Neuronal stem cell (in vitro differentiated cells): ENCODE measurements at regions not wholly inside any gene's neighbourhood (a gene's known extent, or its start where the extent isn't known, plus 50 kb on each side); places are given as distances from the start of the nearest gene placed in this dataset.

Experiments used
- DNase-seq: peaks from one replicate; pipeline ENCODE4 v3.0.0-alpha.2; 2013; ENCODE audit warnings: low spot score
- H2AFZ ChIP-seq: one replicate; pipeline ENCODE4 v1.6.1; 2013; ENCODE audit warnings: mild to moderate bottlenecking, low read length, inconsistent platforms
- H2AK5ac ChIP-seq: 2 replicates; pipeline ENCODE4 v1.6.1; 2013; ENCODE audit warnings: low read depth, mild to moderate bottlenecking, inconsistent platforms, low read length, moderate library complexity, mixed read lengths
- H2BK120ac ChIP-seq: 2 replicates; pipeline ENCODE4 v1.6.1; 2013; ENCODE audit warnings: low read depth, mild to moderate bottlenecking, inconsistent platforms, low read length, moderate library complexity, mixed read lengths
- H2BK12ac ChIP-seq: one replicate; pipeline ENCODE4 v1.6.1; 2013; ENCODE audit warnings: low read length, inconsistent platforms
- H2BK15ac ChIP-seq: 2 replicates; pipeline ENCODE4 v1.6.1; 2013; ENCODE audit warnings: mild to moderate bottlenecking, low read length, inconsistent platforms, mixed read lengths
- H2BK5ac ChIP-seq: one replicate; pipeline ENCODE4 v1.6.1; 2013; ENCODE audit warnings: inconsistent platforms, mild to moderate bottlenecking, low read length, moderate library complexity
- H3K14ac ChIP-seq: one replicate; pipeline ENCODE4 v1.6.1; 2013; ENCODE audit warnings: low read length, inconsistent platforms
- H3K18ac ChIP-seq: 2 replicates; pipeline ENCODE4 v1.6.1; 2013; ENCODE audit warnings: low read length, inconsistent platforms
- H3K23ac ChIP-seq: 2 replicates; pipeline ENCODE4 v1.6.1; 2013; ENCODE audit warnings: low read depth, mild to moderate bottlenecking, mixed read lengths, low read length, inconsistent platforms; ENCODE audit not compliant: poor library complexity
- H3K27ac ChIP-seq: replicated peaks from 3 replicates; pipeline ENCODE4 v1.5.1; 2013; ENCODE audit warnings: low read length, inconsistent platforms
- H3K27me3 ChIP-seq, 3 experiments: 2 replicates each; pipeline ENCODE4 v1.6.1; 2013; ENCODE audit warnings: low read length in 3 of 3, mild to moderate bottlenecking in 2 of 3, inconsistent platforms in 1 of 3, low read depth in 1 of 3, mixed read lengths in 1 of 3, moderate library complexity in 1 of 3; ENCODE audit not compliant: control insufficient read depth in 3 of 3, insufficient read depth in 3 of 3
- H3K36me3 ChIP-seq, 2 donors: replicated peaks in 1 of 2; 2 replicates each; pipeline ENCODE4 v1.6.1; 2013; ENCODE audit warnings: low read length in 2 of 2; ENCODE audit not compliant: control insufficient read depth in 2 of 2, insufficient read depth in 2 of 2
- H3K4ac ChIP-seq: 2 replicates; pipeline ENCODE4 v1.6.1; 2013; ENCODE audit warnings: inconsistent platforms, mild to moderate bottlenecking, low read length, moderate library complexity
- H3K4me1 ChIP-seq, 2 donors: 1 replicate in 1 of 2; 2 replicates in 1 of 2; pipeline ENCODE4 v1.6.1; 2013; ENCODE audit warnings: low read length in 2 of 2, low read depth in 1 of 2; ENCODE audit not compliant: control insufficient read depth in 2 of 2, insufficient read depth in 1 of 2
- H3K4me2 ChIP-seq: one replicate; pipeline ENCODE4 v1.6.1; 2013; ENCODE audit warnings: mild to moderate bottlenecking, low read length, inconsistent platforms; ENCODE audit not compliant: insufficient read depth, poor library complexity, severe bottlenecking
- H3K4me3 ChIP-seq, 2 donors: 2 replicates each; pipeline ENCODE4 v1.5.1; 2013; ENCODE audit warnings: low read length in 2 of 2, mild to moderate bottlenecking in 2 of 2, inconsistent platforms in 1 of 2, moderate library complexity in 1 of 2
- H3K79me1 ChIP-seq: one replicate; pipeline ENCODE4 v1.6.1; 2013; ENCODE audit warnings: low read depth, mild to moderate bottlenecking, inconsistent platforms, low read length, moderate library complexity
- H3K9ac ChIP-seq: one replicate; pipeline ENCODE4 v1.6.1; 2013; ENCODE audit warnings: mild to moderate bottlenecking, low read depth, low read length, inconsistent platforms; ENCODE audit not compliant: poor library complexity
- H3K9me3 ChIP-seq, 2 donors: replicated peaks in 1 of 2; 2 replicates each; pipeline versions ENCODE3 to v1.6.1; 2013; ENCODE audit warnings: low read length in 2 of 2, mild to moderate bottlenecking in 2 of 2, inconsistent platforms in 1 of 2, low read depth in 1 of 2, mixed read lengths in 1 of 2, moderate library complexity in 1 of 2; ENCODE audit not compliant: control insufficient read depth in 2 of 2, insufficient read depth in 1 of 2
- H4K8ac ChIP-seq: one replicate; pipeline ENCODE4 v1.6.1; 2013; ENCODE audit warnings: low read depth, mild to moderate bottlenecking, inconsistent platforms, low read length, moderate library complexity
- H4K91ac ChIP-seq: one replicate; pipeline ENCODE4 v1.6.1; 2013; ENCODE audit warnings: low read length, low read depth, mild to moderate bottlenecking, inconsistent platforms; ENCODE audit not compliant: poor library complexity
- WGBS, 2 donors: extraction: QIAGEN DNeasy Blood & Tissue Kit; methylation state at CpG; one replicate each; pipeline ENCODE4 v1.1.7; 2013; ENCODE audit warnings: missing lambda C conversion rate in 2 of 2, mixed read lengths in 1 of 2; ENCODE audit not compliant: insufficient read length in 2 of 2, insufficient replicate concordance in 1 of 2; ENCODE audit errors: extremely low coverage in 2 of 2; 5-methylcytosine and 5-hydroxymethylcytosine counted together

DNA sequence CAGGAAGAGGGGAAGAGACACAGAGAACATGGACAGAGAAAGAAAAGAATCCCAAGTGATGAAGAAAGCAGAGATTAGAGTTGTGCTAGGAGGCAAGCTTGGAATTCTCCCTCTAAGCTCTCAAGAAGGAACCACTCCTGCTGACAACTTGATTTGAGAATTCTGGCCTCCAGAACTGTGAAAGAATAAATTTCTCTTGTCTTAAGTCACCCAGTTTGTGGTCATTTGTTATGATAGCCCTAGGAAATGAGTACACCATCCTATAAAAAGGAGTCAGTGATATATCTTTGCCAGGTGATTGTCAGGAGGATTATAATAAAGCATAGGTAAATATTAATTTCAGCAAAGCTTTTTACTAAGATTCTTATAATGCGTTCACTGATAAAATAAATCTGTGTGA is 82.7 kb upstream of the TFEC start:
- H2BK5ac ChIP-seq, result no peak overlapping the region
- no peak for DNase-seq
- H4K91ac ChIP-seq, result no peak overlapping the region
- no CpG with 5 or more reads among the region's 1 CpG for WGBS, 2 donors
- no peak overlapping the region for H2AK5ac ChIP-seq
- H3K27me3 ChIP-seq, result no peaks in the 10 kb centered on the region
- H2BK15ac ChIP-seq, result no peak overlapping the region
- H3K4me1 ChIP-seq, result no peaks in the 10 kb centered on the region
- no peak overlapping the region for H3K4ac ChIP-seq
- no peak overlapping the region for H2BK120ac ChIP-seq
- H2BK12ac ChIP-seq, result no peak overlapping the region
- no peak overlapping the region for H3K14ac ChIP-seq
- H4K8ac ChIP-seq, result no peak overlapping the region
- no peak overlapping the region for H3K4me2 ChIP-seq
- no peaks in the 10 kb centered on the region for H3K79me1 ChIP-seq
- H3K9me3 ChIP-seq, result no peaks in the 10 kb centered on the region
- H3K9ac ChIP-seq, result no peak overlapping the region
- no peak overlapping the region for H3K23ac ChIP-seq
- no peaks in the 10 kb centered on the region for H3K36me3 ChIP-seq
- H3K27ac ChIP-seq, result no peak overlapping the region
- H3K18ac ChIP-seq, result no peak overlapping the region
- H2AFZ ChIP-seq, result no peak overlapping the region
- no peak overlapping the region for H3K4me3 ChIP-seq

GRCh38 chr7:116120839-116121238 is 89.5 kb upstream of the TES start:
- Histone ChIP-seq H3K23ac (no peak overlapping the region), H3K9ac (no peak overlapping the region), H3K4me3 (no peak overlapping the region), H4K8ac (no peak overlapping the region), H3K9me3 (no peaks in the 10 kb centered on the region), H2BK5ac (no peak overlapping the region), H3K4me1 (no peaks in the 10 kb centered on the region), H3K18ac (no peak overlapping the region), H2AFZ (no peak overlapping the region), H2AK5ac (no peak overlapping the region), H2BK15ac (no peak overlapping the region), H2BK12ac (no peak overlapping the region), H3K27ac (no peak overlapping the region), H3K14ac (no peak overlapping the region), H3K4me2 (no peak overlapping the region), H3K4ac (no peak overlapping the region), H2BK120ac (no peak overlapping the region), H3K36me3 (no peaks in the 10 kb centered on the region), H3K27me3 (no peaks in the 10 kb centered on the region), H3K79me1 (no peaks in the 10 kb centered on the region), H4K91ac (no peak overlapping the region)
- DNase-seq, result no peak

- Histone ChIP-seq H2BK12ac (no peak overlapping the region), H3K36me3 (no peaks in the 10 kb centered on the region), H3K4me3 (no peak overlapping the region), H3K79me1 (no peaks in the 10 kb centered on the region), H3K4ac (no peak overlapping the region), H3K23ac (no peak overlapping the region), H2AFZ (no peak overlapping the region), H3K18ac (no peak overlapping the region), H3K27me3 (no peaks in the 10 kb centered on the region), H3K4me2 (no peak overlapping the region), H4K8ac (no peak overlapping the region), H2AK5ac (no peak overlapping the region), H2BK5ac (no peak overlapping the region), H3K9ac (no peak overlapping the region), H3K9me3 (peaks cover 0 to 4% of the 10 kb centered on the region in 2 donors), H3K4me1 (no peaks in the 10 kb centered on the region), H3K14ac (no peak overlapping the region), H4K91ac (no peak overlapping the region), H3K27ac (no peak overlapping the region), H2BK15ac (no peak overlapping the region), H2BK120ac (no peak overlapping the region)
- no peak for DNase-seq
- WGBS, 2 donors, result no CpG with 5 or more reads among the region's 3 CpGs
Observed at GRCh38 chr7:116122972-116123595, 87.3 kb upstream of the TES start.

GRCh38 chr7:116128139-116128538 is 82.2 kb upstream of the TES start:
- no peak overlapping the region for H2BK12ac ChIP-seq
- WGBS, 2 donors, result no CpG with 5 or more reads among the region's 2 CpGs
- H4K91ac ChIP-seq, result no peak overlapping the region
- no peak overlapping the region for H2BK120ac ChIP-seq
- no peaks in the 10 kb centered on the region for H3K27me3 ChIP-seq
- no peak overlapping the region for H3K9ac ChIP-seq
- H3K27ac ChIP-seq, result no peak overlapping the region
- H2AK5ac ChIP-seq, result no peak overlapping the region
- no peak overlapping the region for H2BK5ac ChIP-seq
- H3K36me3 ChIP-seq, result no peaks in the 10 kb centered on the region
- H4K8ac ChIP-seq, result no peak overlapping the region
- DNase-seq, result no peak
- H2AFZ ChIP-seq, result no peak overlapping the region
- H3K4me1 ChIP-seq, result no peaks in the 10 kb centered on the region
- no peak overlapping the region for H3K4me3 ChIP-seq
- no peak overlapping the region for H3K4me2 ChIP-seq
- H3K23ac ChIP-seq, result no peak overlapping the region
- no peak overlapping the region for H2BK15ac ChIP-seq
- no peak overlapping the region for H3K14ac ChIP-seq
- peaks cover 0 to 5% of the 10 kb centered on the region in 2 donors for H3K9me3 ChIP-seq
- no peaks in the 10 kb centered on the region for H3K79me1 ChIP-seq
- no peak overlapping the region for H3K18ac ChIP-seq
- no peak overlapping the region for H3K4ac ChIP-seq
